Muscle layer of duodenum (tissue), 2 donors: ENCODE measurements at regions not wholly inside any gene's neighbourhood (a gene's known extent, or its start where the extent isn't known, plus 50 kb on each side); places are given as distances from the start of the nearest gene placed in this dataset.
A peak's percentile ranks its signal among the peaks of the same experiment; 100 is the strongest.

ENCODE experiments used
- H3K27ac ChIP-seq: one replicate; pipeline ENCODE4 v1.7.0; 2013; ENCODE audit warnings: mild to moderate bottlenecking, low read length
- H3K27me3 ChIP-seq: one replicate; pipeline ENCODE4 v1.7.0; 2013; ENCODE audit warnings: low read depth, mild to moderate bottlenecking, control low read depth, low read length
- H3K36me3 ChIP-seq, 2 donors: one replicate each; pipeline ENCODE4 v1.7.0; 2013; ENCODE audit warnings: low read length in 2 of 2, control low read depth in 1 of 2, mild to moderate bottlenecking in 1 of 2; ENCODE audit not compliant: insufficient read depth in 2 of 2, control insufficient read depth in 1 of 2
- H3K4me1 ChIP-seq, 2 donors: one replicate each; pipeline ENCODE4 v1.7.0; 2013; ENCODE audit warnings: low read length in 2 of 2, mild to moderate bottlenecking in 2 of 2, control low read depth in 1 of 2, moderate library complexity in 1 of 2; ENCODE audit not compliant: insufficient read depth in 2 of 2, control insufficient read depth in 1 of 2
- H3K4me3 ChIP-seq, 2 donors: one replicate each; pipeline ENCODE4 v1.7.0; 2013; ENCODE audit warnings: low read length in 2 of 2, low read depth in 1 of 2, mild to moderate bottlenecking in 1 of 2
- H3K9me3 ChIP-seq, 2 donors: one replicate each; pipeline ENCODE4 v1.7.0; 2013; ENCODE audit warnings: low read length in 2 of 2, control low read depth in 1 of 2, mild to moderate bottlenecking in 1 of 2; ENCODE audit not compliant: control insufficient read depth in 1 of 2
- donor health status: healthy.

DNA sequence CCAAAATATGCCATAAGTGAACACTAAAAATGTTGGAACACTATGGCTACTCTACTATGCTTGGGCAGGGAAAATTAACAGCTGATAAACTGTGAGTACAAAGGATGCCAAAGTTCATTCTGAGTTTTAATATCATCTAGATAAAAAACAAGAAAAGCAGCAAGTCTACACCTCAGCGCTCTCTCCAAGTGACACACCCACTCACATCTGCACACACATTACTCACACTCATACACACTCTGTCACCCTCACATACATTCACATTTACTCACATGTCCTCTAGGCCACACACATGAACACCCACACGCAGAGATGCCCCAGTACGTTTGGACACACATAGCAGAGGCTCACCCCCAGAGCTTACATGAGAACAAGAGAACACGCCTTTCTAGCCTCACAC is 87.3 kb upstream of the RAB4A start:
- H3K4me3 ChIP-seq, result no peak overlapping the region
- H3K9me3 ChIP-seq, result no peaks in the 10 kb centered on the region
- H3K4me1 ChIP-seq, result no peaks in the 10 kb centered on the region
- peak overlapping the region; percentile 53 for H3K27ac ChIP-seq
- H3K36me3 ChIP-seq, result no peaks in the 10 kb centered on the region
- H3K27me3 ChIP-seq, result no peaks in the 10 kb centered on the region

DNA sequence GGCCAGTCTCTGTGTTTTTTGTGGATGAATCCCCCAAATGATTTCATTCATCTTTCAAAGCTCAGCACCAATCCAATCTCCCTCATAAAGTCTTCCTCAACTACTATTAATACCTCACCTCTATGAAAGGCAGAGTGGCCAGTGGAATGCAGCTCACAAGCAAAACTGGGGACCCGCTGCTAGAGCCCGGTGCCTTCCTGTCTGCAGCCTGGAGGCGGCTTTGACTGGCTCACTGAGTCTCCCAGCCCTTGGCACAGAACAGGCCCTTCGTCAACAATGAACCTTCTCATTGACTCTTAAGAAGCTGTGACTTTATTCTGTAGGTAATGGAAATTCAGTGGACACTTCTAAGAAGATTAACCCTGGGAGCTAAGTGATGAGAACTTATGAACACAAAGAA is 86.8 kb upstream of the RAB4A start:
- Histone ChIP-seq H3K36me3 (no peaks in the 10 kb centered on the region), H3K9me3 (no peaks in the 10 kb centered on the region), H3K4me3 (no peak overlapping the region), H3K27ac (peak overlapping the region; percentile 28), H3K27me3 (no peaks in the 10 kb centered on the region), H3K4me1 (no peaks in the 10 kb centered on the region)

DNA sequence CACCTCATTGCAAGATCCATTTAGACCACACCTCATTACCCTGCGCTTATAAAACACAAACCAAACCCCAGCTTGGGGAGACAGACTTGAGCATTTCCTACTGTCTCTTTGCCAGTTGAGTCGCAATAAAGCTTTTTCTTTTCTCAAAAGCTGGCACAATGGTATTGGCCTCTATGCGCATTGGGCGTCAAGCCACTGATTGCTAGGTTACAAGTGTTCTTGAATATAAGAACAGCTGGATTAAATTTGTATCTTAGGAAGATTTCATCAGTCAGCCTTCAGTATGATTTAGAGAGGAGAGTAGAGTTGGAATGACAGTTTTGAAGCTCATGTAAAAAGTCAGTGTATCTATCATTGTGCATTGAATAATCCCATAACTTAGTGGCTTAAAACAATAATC is 84.9 kb upstream of the RAB4A start:
- Histone ChIP-seq H3K27ac (no peak overlapping the region), H3K9me3 (no peaks in the 10 kb centered on the region), H3K4me3 (no peak overlapping the region), H3K27me3 (no peaks in the 10 kb centered on the region), H3K4me1 (no peaks in the 10 kb centered on the region), H3K36me3 (no peaks in the 10 kb centered on the region)

DNA sequence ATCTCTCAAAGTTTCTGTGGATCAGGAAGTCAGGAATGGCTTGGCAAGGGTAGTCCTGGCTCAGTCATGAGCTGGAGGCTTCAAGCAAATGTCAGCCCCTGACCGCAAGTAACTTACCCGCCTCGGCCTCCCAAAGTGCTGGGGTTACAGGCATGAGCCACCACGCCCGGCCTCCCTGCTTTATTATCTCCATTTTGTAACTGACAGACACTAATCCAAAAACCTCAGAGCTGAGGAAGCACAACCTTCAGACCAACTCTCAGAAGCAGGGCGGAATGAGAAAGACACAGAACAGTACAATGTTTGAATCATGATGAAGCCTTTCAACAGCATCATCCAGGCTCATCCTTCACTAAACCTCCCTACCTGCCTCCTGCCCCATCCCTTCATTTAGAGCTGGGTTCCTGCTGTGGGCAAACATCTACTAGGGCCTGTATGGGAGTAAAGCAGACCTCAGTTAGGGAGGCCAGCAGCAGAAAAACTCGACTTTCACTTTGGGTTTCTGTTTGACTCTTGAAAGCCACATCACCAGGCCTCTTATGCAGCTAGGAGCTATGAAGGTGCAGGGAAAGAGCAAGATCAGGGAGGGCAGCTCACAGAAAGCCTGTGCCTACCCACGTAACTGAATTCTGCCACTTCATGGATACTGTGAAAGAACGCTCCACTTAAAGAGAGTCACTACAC is 84.4 kb upstream of the RAB4A start:
- H3K4me1 ChIP-seq, result no peaks in the 10 kb centered on the region

DNA sequence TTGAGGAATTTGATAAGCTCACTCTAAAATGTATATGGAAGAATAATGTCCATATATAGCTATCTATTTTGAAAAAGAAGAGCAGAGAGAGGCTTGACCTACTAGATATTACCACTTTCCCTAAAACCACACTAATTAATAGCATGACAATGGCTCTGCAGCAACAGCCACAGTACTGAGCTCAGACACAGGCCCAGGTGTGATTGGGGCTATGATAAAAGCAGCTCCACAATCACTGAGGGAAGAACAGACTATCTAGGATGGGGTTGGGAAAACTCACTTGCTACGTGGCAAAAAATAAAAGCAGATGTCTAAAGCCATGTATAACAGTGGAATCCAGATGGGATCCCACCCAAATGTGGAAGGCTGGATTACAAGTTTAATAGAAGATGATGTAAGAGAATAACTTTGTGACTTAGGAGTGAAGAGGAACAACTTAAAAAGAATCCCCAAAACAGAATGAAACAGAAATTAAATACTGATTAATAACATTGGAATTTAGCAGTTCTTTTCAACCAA is 80.8 kb upstream of the RAB4A start:
- H3K4me1 ChIP-seq, result no peaks in the 10 kb centered on the region
- H3K27me3 ChIP-seq, result no peaks in the 10 kb centered on the region
- no peaks in the 10 kb centered on the region for H3K36me3 ChIP-seq
- H3K9me3 ChIP-seq, result no peaks in the 10 kb centered on the region
- no peak overlapping the region for H3K4me3 ChIP-seq
- H3K27ac ChIP-seq, result no peak overlapping the region

More for the DNA sequence above, 84.4 kb upstream of the RAB4A start:
- no peaks in the 10 kb centered on the region for H3K9me3 ChIP-seq
- no peaks in the 10 kb centered on the region for H3K36me3 ChIP-seq
- no peaks in the 10 kb centered on the region for H3K27me3 ChIP-seq
- no peak overlapping the region for H3K27ac ChIP-seq
- no peak overlapping the region for H3K4me3 ChIP-seq

DNA sequence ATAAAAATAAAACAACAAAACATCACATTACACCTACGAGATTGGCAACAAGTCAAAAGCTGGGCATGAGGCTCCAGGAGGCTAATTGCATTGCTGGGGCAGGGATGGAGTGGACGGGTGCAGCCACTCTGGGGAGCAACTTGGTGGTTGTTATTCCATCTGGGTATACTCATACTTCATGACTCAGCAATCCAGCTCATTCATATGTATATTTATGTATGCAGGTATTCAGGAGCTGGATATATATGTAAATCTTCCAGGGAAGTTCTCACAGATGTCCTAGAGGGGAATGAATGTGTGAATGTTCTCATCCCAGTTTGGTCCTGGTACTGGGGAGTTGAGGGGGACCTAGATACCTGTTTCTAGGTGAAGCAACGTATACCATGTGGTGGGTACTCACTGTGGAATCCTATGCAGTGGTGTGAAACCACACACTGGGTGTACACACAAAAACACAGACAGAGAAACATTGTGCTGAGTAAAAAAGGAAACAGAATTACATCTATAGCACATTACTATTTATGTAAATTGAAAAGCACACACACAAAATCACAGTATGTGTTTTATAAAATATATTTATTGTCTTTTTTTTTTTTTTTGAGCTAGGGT is 79.7 kb upstream of the RAB4A start:
- Histone ChIP-seq H3K9me3 (no peaks in the 10 kb centered on the region), H3K36me3 (no peaks in the 10 kb centered on the region), H3K4me1 (no peaks in the 10 kb centered on the region), H3K27me3 (no peaks in the 10 kb centered on the region), H3K4me3 (no peak overlapping the region), H3K27ac (no peak overlapping the region)

DNA sequence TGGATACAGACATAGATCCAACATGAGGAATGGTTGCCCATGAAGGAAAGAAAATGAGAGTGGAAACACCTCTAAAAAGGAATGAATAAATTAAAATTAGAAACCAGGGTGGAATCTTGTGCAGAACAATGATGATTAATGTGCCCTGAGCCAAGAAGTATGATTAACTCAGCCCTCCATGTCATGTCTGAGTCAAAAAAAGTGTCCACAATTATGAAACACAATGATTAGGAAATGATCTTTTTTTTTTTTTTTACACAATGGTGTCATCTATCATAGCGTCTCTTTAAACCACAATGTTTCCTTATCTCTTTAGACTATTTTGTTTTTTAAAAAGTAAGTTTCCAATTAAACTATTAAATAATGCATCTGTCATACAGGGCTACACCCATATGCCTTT is 78.9 kb upstream of the RAB4A start:
- no peaks in the 10 kb centered on the region for H3K4me1 ChIP-seq
- H3K9me3 ChIP-seq, result no peaks in the 10 kb centered on the region
- H3K27ac ChIP-seq, result no peak overlapping the region
- no peak overlapping the region for H3K4me3 ChIP-seq
- H3K36me3 ChIP-seq, result no peaks in the 10 kb centered on the region
- H3K27me3 ChIP-seq, result no peaks in the 10 kb centered on the region

DNA sequence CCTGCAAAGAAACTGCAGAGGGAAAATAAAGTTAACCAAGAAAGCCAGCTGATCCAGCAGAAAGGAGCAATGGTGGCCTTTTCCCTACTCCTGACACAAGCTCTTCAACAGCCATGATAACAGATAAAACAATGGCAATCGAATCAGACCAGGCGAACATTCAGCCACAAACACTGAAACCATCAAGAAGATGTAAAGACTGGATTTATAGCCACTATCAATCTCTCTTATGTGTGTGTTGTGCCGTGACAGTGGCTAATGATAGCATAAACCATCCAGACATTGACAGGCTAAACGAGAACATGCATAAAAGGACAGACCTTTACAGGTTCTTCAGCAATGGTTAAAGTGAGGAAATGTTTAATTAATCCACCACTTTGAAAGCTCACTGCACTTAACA is 78.1 kb upstream of the RAB4A start:
- Histone ChIP-seq H3K27ac (no peak overlapping the region), H3K36me3 (no peaks in the 10 kb centered on the region), H3K9me3 (no peaks in the 10 kb centered on the region), H3K4me1 (no peaks in the 10 kb centered on the region), H3K27me3 (no peaks in the 10 kb centered on the region), H3K4me3 (no peak overlapping the region)

DNA sequence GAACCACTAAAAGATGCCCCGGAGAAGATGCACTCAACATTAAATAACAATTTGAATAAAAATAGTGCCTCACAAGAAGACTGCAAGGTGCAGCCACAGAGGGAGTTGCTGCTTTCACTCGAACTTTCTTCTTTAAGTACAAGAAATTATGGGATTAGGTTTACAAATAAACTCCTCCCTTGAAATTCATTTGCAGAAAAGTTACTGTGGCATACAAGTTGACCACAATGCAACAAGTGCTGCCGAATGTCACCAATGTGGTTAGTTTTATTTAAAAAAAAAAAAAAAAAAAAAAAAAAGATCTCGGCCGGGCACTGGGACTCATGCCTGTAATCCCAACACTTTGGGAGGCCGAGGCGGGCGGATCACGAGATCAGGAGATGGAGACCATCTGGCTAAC is 76.8 kb upstream of the RAB4A start:
- H3K4me1 ChIP-seq, result no peaks in the 10 kb centered on the region
- H3K36me3 ChIP-seq, result no peaks in the 10 kb centered on the region
- no peaks in the 10 kb centered on the region for H3K27me3 ChIP-seq
- H3K27ac ChIP-seq, result no peak overlapping the region
- H3K4me3 ChIP-seq, result no peak overlapping the region
- H3K9me3 ChIP-seq, result no peaks in the 10 kb centered on the region

DNA sequence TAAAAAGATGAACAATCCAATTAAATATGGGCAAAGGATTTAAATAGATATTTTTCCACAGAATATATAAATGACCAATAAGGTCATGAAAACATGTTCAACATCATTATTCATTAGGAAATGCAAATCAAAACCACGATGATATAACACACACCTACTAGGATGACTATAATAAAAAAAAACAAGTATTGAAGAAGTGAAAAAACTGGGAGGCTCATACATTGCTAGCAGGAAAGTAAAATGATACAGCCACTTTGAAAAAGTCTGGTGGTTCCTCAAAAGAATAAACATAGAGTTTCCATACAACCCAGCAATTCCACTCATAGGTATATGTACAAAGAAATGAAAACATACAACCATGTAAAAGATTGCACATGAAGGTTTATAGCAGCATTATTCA is 75.7 kb upstream of the RAB4A start:
- H3K27me3 ChIP-seq, result no peaks in the 10 kb centered on the region
- H3K4me1 ChIP-seq, result no peaks in the 10 kb centered on the region
- H3K4me3 ChIP-seq, result no peak overlapping the region
- no peaks in the 10 kb centered on the region for H3K9me3 ChIP-seq
- H3K36me3 ChIP-seq, result no peaks in the 10 kb centered on the region
- H3K27ac ChIP-seq, result no peak overlapping the region

DNA sequence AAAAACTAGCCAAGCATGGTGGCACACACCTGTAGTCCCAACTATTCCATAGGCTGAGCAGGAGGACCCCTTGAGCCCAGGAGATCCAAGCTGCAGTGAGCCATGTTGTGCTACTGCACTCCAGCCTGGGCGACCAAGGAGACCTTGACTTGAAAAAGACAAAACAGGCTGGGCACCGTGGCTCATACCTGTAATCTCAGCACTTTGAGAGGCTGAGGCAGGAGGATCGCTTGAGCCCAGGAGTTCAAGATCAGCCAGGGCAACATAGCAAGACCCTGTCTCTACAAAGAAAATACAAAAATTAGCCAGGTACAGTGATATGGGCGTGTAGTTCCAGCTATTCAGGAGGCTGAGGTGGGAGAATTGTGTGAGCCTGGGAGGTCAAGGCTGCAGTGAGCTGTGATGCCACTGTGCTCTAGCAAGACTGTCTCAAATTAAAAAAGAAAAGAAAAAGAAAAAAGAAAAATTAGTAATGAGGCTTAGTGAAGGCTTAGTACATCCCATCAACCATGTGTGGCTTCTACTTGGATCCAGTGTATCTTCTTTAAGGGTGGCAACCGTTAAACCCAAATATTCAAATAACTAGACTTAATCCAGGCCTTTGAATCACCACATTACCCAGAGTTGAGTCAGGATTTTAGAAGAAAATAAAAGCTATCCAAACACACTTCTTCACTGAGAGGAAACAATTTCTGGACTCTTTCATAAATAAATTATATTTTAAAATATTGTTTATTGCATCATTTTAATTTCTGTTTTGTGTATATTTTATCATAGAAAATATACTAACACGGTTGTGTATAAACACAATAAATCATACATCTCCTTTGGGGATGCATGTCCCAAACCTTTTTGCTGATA is 74.3 kb upstream of the RAB4A start:
- H3K4me3 ChIP-seq, result no peak overlapping the region
- no peak overlapping the region for H3K27ac ChIP-seq
- H3K9me3 ChIP-seq, result no peaks in the 10 kb centered on the region
- no peaks in the 10 kb centered on the region for H3K27me3 ChIP-seq
- no peaks in the 10 kb centered on the region for H3K4me1 ChIP-seq
- no peaks in the 10 kb centered on the region for H3K36me3 ChIP-seq
